GM18502 (cell line): ENCODE measurements at regions not wholly inside any gene's neighbourhood (a gene's known extent, or its start where the extent isn't known, plus 50 kb on each side); places are given as distances from the start of the nearest gene placed in this dataset.
A peak's percentile ranks its signal among the peaks of the same experiment; 100 is the strongest.

Experiments
- ATAC-seq: cut with Tn5 transposase; IDR thresholded peaks from one replicate; pipeline ENCODE4 v1.9.1; 2021; ENCODE audit warnings: mild to moderate bottlenecking; ENCODE audit not compliant: unreplicated experiment, poor library complexity

GRCh38 chr5:125109293-125109692, 362.9 kb upstream of the ZNF608 start:
- ATAC-seq = no peak

- no peak for ATAC-seq
Measured at GRCh38 chr5:125109816-125110215, 363.4 kb upstream of the ZNF608 start.

GRCh38 chr5:125112196-125112595, 365.8 kb upstream of the ZNF608 start:
- ATAC-seq = no peak

- peak; percentile 65 for ATAC-seq
Measured at GRCh38 chr5:125113328-125113727, 366.9 kb upstream of the ZNF608 start.

DNA sequence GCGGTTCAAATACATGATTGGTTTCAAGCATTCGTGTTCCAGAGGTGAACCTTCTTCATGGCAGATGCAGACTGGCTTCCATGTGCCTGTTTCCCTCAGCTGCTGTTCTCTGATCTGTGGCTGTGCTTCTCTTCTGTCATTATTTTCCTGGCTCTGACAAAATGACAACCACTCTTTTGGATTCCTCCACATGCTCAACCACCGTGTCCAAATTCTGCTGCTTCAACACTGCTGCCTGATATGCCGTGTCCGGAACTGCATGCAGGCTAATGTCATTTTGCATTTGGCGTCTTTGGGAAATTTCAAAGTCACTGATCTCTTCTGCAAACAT, 368.7 kb upstream of the ZNF608 start:
- ATAC-seq = no peak

DNA sequence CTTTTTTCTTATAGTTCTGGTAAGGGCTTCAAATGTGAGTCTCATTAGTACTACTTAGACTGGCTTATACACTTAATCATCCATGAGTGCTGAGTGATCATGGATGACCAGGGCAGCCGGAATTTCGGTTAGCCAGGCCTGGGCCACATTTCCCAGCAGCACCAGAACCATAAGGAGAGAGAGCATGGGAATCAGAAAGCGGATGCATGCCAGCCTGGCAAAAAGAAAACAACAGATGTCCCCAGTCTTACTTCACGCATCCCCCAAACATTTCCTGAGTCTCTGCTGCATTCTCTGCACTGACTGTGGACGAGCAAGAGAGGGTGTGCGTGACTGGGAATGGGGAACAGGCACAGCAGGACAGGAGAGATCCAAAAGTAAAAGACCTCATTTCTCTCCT, 371.1 kb upstream of the ZNF608 start:
- ATAC-seq = no peak

- no peak for ATAC-seq
Measured at GRCh38 chr5:125120012-125120411, 373.6 kb upstream of the ZNF608 start.

DNA sequence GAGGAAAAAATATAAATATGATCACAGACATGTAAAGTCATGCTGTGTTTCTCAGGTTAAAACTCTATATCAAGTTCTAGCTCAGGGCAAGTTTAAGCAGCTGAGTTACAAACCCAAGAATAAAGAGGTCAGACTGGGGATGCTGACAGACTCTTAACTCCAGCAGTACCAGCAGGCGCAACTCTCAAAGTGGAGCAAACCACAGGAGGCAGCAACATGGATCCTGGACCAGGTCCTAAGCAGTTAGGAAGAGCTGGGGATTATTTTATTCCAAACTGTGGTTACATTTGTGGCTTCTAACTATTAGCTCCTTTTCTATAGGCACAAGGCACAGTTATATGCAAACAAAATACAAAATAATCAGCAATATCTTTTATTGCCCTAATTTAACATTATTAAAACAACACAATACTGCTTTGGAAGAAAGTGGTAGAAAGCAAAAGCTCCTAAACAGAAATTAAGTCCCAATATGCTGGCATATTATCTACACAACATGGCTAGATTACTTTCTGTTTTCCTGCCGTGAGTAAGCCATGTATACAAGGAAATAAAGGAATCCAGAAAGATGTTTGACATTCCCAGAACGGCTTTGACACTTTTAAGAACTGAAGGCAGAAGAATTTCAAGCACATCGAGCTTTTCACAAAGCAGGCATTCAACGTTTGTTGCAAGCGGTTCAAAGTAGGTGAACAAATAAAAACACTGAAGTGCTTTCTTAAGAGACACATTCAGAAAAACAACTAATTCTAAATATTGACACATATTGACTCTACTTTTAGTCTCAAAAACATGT, 378.8 kb upstream of the ZNF608 start:
- ATAC-seq = no peak

DNA sequence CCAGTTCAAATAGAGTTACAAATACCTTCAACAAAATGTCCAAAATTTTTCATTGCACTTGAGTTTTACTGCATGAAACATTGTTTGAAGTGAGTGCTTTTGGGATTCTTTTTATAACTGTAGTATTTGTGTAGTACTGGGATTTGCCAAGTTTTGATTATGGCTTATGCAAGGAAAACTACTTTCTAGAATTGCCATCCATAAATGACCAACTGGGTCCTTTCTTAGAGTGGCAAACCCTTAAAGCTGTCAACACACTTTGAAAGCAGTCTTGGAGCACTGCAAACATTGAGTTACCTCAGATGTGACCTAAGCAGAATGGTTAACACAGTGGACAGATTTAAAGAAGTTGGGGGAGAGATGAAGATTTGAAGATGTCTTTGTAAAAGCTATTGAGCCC, 379.6 kb upstream of the ZNF608 start:
- ATAC-seq = no peak

GRCh38 chr5:125129151-125129806, 382.8 kb upstream of the ZNF608 start:
- no peak for ATAC-seq

GRCh38 chr5:125130591-125130990, 384.2 kb upstream of the ZNF608 start:
- no peak for ATAC-seq

- ATAC-seq = no peak
Measured at GRCh38 chr5:125134216-125135081, 388.0 kb upstream of the ZNF608 start.

- ATAC-seq = no peak
Measured at GRCh38 chr5:125137535-125137934, 391.1 kb upstream of the ZNF608 start.

- no peak for ATAC-seq
Measured at GRCh38 chr5:125138266-125138665, 391.8 kb upstream of the ZNF608 start.

DNA sequence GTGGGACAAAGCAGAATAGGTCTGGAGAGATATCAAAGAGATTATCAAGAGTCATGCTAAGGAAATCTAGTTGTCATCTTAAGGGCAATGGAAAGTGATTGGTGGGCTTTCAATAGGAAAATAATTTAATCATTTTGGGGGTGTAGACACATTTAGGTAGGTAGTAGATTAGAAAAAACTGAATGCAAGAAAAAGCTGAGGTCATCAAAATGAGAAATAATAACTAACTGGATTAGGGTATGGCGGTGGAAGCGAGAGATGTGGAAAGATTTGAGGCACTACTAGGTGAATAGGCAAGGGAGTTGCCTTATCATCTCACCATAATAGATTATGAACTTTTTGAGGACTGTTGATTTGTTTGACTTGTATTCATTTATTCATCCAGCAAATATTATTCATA, 393.2 kb upstream of the ZNF608 start:
- no peak for ATAC-seq

GRCh38 chr5:125140220-125140619, 393.8 kb upstream of the ZNF608 start:
- no peak for ATAC-seq

DNA sequence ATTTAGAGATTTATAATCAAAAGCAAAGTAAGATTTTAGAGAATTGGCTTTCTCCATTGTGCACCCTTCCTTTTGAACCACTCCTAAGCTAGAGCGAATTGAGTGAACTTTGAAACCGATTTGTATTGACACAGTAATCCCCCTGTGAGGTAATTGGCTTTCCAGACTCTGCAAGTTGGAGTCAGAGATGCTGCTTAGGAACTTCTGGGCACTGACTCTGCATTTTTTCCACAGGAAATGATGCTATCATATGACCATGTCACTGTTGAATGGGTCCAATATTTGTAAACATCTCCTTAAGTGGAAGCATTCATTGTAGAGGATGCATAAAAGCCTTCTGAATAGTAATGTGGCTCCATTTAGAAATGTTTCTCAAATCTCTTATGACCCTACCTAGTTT, 394.4 kb upstream of the ZNF608 start:
- no peak for ATAC-seq

DNA sequence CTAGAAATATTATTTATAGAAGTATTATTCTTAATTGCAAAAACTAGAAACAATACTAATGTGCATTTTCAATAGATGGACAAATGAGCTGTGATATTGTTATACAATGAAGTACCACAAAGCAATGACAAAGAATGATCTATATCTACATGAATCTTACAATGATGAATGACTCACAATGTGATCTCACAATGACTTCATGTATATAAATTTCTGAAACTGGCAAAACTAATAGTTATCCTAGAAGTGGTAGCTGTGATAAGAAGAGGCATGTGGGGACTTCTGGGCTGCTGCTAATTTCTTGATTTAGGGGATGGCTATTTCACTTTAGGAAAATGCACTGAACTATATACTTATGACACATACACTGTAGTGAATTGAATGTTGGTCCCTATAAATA, 396.0 kb upstream of the ZNF608 start:
- ATAC-seq = no peak

DNA sequence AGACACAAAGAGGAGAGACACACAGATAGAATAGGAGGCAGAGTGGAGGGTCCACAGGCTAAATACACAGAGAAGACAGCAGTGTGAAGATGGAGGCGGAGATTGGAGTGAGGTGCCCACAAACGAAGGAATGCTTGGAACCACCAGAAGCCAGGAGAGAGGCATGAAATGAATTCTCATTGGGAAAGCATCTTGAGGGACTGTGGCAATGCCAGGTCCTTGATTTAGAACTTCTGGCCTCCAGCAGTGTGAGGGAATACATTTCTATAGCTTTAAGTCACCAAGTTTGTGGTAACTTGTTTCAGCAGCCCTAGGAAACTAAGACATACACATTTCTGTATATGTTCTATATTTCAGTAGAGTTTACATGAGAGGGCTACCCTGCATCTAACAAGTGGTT, 396.6 kb upstream of the ZNF608 start:
- ATAC-seq = no peak

GRCh38 chr5:125148076-125148475, 401.6 kb upstream of the ZNF608 start:
- no peak for ATAC-seq

GRCh38 chr5:125148706-125149105, 402.3 kb upstream of the ZNF608 start:
- no peak for ATAC-seq
